Keratinocyte (primary cell): ENCODE measurements at regions not wholly inside any gene's neighbourhood (a gene's known extent, or its start where the extent isn't known, plus 50 kb on each side); places are given as distances from the start of the nearest gene placed in this dataset.

Source experiments
- EZH2 ChIP-seq: IDR thresholded peaks from one replicate; pipeline ENCODE4 v1.6.1; 2012; ENCODE audit warnings: inconsistent platforms, mild to moderate bottlenecking, low read length, moderate library complexity
- TF ChIP-seq, protein P1 (sequence below), 3 experiments: IDR thresholded peaks in 1 of 3; conservative IDR thresholded peaks in 1 of 3; optimal IDR thresholded peaks in 1 of 3; 2 replicates in 2 of 3; 3 replicates in 1 of 3; pipeline versions ENCODE3 to v1.5.1; 2011; ENCODE audit warnings: low read length in 3 of 3, mild to moderate bottlenecking in 3 of 3, moderate library complexity in 2 of 3, control low read depth in 1 of 3, inconsistent platforms in 1 of 3; ENCODE audit not compliant: insufficient read depth in 2 of 3; ENCODE audit errors: extremely low read depth in 1 of 3

DNA sequence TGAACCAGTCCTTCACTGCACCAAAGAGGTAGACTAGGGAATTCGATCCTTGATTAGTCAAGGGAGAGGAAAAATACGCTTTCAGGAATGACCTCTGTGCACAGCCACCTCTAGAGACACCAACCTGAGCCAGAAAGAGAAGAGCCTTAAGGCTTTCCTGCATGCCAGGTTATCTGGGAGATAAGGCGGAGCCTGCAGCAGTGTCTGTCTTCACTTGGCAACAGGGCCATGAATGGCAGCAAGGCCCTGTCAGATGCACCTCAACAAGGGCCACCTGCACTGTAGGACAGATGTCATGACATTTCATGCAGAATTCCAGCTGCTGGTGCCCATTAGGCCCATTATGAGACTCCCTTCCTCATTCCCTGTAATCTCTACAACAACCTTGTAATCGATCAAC is 88.1 kb downstream of the MEX3B start:
- TF ChIP-seq, protein P1, sequence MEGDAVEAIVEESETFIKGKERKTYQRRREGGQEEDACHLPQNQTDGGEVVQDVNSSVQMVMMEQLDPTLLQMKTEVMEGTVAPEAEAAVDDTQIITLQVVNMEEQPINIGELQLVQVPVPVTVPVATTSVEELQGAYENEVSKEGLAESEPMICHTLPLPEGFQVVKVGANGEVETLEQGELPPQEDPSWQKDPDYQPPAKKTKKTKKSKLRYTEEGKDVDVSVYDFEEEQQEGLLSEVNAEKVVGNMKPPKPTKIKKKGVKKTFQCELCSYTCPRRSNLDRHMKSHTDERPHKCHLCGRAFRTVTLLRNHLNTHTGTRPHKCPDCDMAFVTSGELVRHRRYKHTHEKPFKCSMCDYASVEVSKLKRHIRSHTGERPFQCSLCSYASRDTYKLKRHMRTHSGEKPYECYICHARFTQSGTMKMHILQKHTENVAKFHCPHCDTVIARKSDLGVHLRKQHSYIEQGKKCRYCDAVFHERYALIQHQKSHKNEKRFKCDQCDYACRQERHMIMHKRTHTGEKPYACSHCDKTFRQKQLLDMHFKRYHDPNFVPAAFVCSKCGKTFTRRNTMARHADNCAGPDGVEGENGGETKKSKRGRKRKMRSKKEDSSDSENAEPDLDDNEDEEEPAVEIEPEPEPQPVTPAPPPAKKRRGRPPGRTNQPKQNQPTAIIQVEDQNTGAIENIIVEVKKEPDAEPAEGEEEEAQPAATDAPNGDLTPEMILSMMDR (optimal IDR thresholded peaks at IDR 0.05 in 1 of 3, IDR thresholded peaks at IDR 0.05 in 1 of 3, conservative IDR thresholded peaks at IDR 0.05 in 1 of 3; ENCODE audit: extremely low read depth in 1 of 3, insufficient read depth in 2 of 3, low read length in 3 of 3), result no peak
- TF ChIP-seq EZH2, result no peak
